Activated CD8-positive, alpha-beta memory T cell treated with anti-CD3 and anti-CD28 coated beads, Interleukin-2, amount 50 U/mL, for 48 hours (primary cell): ENCODE measurements at regions not wholly inside any gene's neighbourhood (a gene's known extent, or its start where the extent isn't known, plus 50 kb on each side); places are given as distances from the start of the nearest gene placed in this dataset.

Experiments used
- DNase-seq: peaks from one replicate; pipeline ENCODE4 v3.0.0-alpha.2; 2020

DNA sequence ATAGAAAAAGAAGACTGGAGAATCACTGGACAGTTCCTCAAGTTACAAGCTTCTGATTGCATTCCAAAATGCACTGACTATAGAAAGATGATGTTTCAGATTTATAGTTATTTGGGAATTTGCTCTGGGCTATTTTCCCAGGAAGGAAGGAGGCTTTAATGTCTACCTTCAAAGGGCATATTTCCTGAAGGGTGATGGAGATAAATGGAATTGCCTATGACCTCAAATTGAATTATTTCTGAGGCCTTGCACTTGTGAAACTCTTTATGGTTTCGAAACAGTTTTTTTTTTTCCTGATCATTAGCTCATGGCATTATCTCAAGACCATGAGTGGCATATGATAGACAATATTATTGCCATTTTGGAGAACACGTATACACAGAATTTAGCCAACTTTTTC, 333.9 kb downstream of the METTL15 start:
- DNase-seq: no peak

- DNase-seq: no peak
Observed at GRCh38 chr11:28439403-28439802, 331.2 kb downstream of the METTL15 start.

DNA sequence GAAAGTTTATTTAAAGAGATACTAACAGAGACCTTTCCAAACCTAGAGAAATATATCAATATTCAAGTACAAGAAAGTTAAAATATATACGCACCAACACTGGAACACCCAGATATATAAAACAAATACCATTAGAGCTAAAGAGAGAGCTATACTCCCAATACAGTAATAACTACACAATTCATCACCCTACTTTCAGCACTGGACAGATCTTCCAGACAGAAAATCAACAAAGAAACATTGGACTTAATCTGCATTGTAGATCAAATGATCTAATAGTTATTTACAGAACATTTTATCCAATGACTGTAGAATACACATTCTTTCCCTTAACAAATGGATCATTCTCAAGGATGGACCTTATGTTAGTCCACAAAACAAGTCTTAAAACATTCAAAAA, 311.9 kb downstream of the METTL15 start:
- no peak for DNase-seq

- DNase-seq: no peak
Observed at GRCh38 chr11:28417601-28418323, 309.6 kb downstream of the METTL15 start.

DNA sequence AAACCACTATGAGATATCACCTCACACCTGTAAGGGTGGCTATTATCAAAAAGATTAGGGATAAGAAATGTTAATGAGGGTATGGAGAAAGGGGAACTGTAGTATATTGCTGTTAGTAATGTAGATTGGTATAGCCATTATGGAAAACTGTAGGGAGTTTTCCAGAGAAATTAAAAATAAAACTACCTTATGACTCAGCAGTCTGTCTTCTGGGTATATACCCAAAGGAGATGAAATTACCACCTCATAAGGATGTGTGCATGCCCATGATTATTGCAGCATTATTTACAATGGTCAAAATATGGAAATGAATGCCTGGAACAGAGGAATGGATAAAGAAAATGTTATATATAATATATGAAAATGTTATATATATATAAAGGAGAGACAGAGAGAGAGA, 303.8 kb downstream of the METTL15 start:
- DNase-seq: no peak

- DNase-seq: no peak
Observed at GRCh38 chr11:28401446-28401845, 293.3 kb downstream of the METTL15 start.

DNA sequence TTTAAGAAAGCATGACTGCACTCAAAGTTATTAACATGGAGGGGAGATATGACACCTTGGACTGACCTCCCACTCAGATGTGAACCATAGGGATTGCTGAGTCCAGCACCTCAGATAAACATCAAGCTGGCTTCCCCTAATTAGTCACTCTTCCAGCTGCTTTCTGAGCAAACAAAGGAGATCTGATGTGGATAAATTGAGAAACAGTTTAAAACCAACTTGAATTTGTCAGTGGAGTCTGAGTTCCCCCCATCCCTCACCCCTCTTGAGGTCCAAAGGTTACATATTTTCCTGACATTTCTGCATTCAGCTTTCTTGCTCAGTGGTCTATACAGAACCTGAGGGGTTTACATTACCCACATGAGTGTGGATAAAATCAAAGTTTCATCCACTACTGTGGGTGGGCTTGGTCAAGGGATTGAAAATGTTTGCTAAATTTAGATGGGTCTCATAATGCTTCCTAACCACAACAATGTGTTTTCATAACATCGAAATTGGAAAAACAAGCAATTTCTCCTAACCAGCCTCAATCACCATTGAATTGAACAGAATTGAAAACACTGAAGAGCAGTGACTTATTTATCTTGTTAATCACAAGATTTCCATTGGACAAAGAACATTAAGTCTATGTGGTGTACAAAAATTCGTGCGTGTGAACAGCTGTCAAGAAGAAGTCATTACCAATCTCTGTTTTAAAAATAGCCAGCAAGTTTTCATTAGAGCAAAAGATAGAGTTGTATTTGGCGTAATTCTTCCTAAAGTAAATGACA, 292.3 kb downstream of the METTL15 start:
- no peak for DNase-seq

DNA sequence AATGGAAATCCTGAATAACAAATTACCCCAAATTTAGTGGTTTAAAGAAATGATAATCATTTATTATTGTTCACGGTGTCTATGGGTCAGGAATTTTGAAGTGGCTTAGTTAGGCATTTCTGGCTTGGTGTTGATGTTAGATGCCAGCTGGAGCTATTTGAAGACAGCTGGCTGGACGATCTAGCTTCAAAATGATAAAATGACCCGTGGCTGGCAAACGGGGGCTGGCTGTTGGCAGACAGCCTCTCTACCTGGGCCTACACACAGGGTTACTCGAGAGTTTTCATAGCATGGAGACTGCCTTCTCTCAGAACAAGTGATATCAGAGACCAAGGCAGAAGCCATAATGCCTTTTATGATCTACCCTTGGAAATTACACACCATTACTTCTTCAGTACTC, 285.2 kb downstream of the METTL15 start:
- DNase-seq: no peak

DNA sequence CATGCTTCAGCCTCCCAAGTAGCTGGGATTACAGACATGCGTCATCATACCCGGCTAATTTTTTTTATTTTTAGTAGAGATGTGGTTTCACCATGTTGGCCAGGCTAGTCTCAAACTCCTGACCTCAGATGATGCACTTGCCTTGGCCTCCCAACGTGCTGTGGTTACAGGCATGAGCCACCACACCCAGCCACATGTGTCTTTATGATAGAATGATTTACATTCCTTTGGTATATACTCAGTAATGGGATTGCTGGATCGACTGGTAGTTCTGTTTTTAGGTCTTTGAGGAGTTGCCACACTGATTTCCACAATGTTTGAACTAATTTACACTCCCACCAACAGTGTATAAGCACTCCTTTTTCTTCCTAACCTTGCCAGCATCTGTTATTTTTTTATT, 276.2 kb downstream of the METTL15 start:
- no peak for DNase-seq

GRCh38 chr11:28383456-28383855, 275.3 kb downstream of the METTL15 start:
- no peak for DNase-seq
